ENCODE measurements at regions not wholly inside any gene's neighbourhood (a gene's known extent, or its start where the extent isn't known, plus 50 kb on each side); places are given as distances from the start of the nearest gene placed in this dataset.

- no peak for DNase-seq (ENCODE audit: low read depth in 3 of 3, low spot score in 1 of 3)
Observed at GRCh38 chr17:72404872-72405271, 284.1 kb downstream of the SOX9 start.

- no peak for DNase-seq (ENCODE audit: low read depth in 3 of 3, low spot score in 1 of 3)
Observed at GRCh38 chr17:72405662-72406230, 284.9 kb downstream of the SOX9 start.

DNA sequence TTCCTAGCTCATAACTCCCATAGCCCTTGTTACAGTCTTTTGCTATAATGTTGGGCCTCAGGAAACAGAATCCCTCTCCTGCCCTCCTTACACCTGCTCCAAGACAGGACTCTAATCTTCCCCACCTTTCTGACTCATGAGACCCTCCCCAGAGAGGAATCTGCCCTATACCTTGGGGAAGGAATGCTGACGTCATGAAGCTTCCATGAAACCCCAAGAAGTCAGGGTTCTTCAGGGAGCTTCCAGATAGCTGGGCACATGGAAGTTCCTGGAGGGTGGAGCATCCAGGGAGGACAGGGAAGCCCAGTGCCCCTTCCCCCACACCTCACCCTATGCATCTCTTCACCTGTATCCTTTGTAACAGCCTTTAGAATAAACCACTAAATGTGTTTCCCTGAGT lies 285.7 kb downstream of the SOX9 start:
- no peak for DNase-seq (ENCODE audit: low read depth in 3 of 3, low spot score in 1 of 3)

DNA sequence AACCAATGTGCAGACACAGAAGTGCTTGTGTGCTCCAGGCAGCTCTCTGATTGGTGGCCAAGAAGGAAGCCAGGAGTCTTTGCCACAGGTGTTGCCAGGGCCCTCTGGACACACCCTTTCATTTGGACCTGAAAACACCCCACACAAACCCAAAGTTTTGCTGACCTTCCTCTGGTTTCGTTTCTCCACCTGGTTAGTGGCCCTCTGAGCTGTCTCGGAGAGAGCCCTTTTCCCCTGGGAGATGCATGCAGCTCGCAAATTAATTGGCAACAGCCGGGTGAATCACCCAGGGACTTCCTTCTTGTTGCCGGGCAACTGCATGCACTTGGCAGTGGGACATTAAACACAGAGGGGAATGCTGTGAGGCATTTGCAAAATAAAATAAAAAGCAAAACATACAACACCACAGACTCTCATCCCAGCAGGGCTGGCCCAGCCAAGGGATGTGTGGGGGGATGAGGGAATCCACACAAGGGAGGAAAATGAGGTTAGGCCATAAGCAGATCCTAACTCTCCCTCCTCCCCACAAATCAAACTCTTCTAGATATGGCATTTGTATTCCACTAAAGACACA lies 286.6 kb downstream of the SOX9 start:
- DNase-seq (ENCODE audit: low read depth in 3 of 3, low spot score in 1 of 3), result no peak

- no peak for DNase-seq (ENCODE audit: low read depth in 3 of 3, low spot score in 1 of 3)
Observed at GRCh38 chr17:72407931-72408330, 287.1 kb downstream of the SOX9 start.

GRCh38 chr17:72408641-72409040 lies 287.8 kb downstream of the SOX9 start:
- no peak for DNase-seq (ENCODE audit: low read depth in 3 of 3, low spot score in 1 of 3)

DNA sequence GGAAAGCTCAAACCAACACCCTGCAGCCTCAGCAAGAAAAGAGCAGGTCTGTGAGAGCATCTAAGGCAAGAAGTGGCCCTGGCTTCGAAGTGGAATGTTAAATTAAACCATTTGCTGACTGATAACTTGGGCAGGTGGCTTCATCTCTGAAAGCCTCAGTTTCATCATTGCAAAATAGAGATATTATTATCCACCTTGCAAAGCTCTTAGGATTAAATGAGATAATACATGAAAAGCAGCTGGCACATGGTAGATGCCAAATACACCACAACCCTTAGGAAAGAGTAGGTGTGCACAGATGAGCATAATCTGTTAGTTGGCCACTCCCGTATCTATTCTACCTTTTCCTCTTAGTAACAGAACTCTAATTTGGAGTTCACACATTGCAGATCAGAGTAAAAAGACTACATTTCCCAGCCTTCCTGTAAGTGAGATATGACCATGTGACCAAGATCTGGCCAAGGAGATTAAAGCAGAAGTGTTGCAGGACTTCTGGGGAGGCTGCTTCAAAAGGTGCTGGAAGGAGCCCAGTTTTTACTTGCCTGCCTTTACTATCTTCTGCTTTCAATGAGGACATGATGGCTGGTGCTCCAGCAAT lies 288.7 kb downstream of the SOX9 start:
- no peak for DNase-seq (ENCODE audit: low read depth in 3 of 3, low spot score in 1 of 3)

- no peak for DNase-seq (ENCODE audit: low read depth in 3 of 3, low spot score in 1 of 3)
Observed at GRCh38 chr17:72411124-72411563, 290.3 kb downstream of the SOX9 start.

- no peak for DNase-seq (ENCODE audit: low read depth in 3 of 3, low spot score in 1 of 3)
Observed at GRCh38 chr17:72412650-72413076, 291.8 kb downstream of the SOX9 start.

- no peak for DNase-seq (ENCODE audit: low read depth in 3 of 3, low spot score in 1 of 3)
Observed at GRCh38 chr17:72413077-72414031, 292.5 kb downstream of the SOX9 start.

DNA sequence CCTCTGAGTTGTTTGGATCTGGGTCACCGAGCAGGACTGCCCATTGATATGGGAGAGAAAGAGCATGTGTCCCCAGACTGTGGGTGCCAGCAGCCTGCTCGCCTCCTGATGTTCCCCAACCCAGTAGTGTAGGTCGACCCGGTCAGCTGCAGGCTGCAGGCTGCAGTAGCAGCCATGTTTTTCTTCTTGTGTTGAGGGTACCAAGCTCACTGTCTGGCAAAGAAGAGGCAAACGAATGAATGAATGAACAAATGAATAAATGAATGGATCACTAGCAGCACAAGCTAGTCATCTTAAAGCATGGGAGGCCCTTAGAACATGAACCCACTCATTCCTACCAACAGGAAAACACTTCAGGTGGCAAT lies 293.2 kb downstream of the SOX9 start:
- no peak for DNase-seq (ENCODE audit: low read depth in 3 of 3, low spot score in 1 of 3)

DNA sequence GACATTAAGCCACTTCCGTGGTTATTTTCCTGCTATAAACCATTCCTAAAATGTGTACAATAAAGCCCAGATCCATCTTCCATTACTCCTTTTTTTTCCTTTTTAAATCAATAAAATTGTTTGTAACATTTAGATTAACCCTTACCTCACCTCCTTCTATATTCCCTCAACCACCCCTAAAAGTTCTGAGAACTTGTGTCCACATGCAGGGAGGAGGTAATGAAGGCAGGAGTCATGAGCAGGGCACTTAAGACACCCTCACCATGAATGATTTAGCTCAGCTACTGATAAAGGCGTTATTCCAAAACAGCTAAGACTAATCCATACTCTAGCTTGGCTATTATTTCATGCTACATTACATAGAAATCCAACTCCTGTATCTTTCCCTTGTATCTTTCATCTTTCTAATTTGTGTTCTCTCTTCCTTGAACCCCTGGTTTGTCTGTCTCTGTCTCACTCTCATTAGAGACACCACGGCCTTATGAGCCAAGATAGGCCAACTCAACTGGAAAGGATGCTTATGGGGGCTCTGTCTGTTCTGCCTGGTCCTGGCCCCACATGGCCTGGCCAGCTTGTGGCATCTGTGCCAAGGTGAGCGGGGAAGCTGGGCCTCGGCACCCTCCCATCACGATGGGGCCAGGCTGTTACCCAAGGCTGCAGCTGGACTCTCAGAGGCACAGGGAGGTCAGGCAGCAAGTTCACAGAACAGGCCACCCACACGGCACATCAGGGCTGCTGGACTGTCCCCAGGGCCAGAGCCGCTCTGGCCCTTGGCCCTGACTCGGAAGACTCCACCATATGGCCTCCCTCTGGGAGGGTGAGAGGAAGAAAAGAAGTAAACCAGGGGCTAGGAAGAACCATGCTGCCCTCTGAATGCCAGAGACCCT lies 294.4 kb downstream of the SOX9 start:
- no peak for DNase-seq (ENCODE audit: low read depth in 3 of 3, low spot score in 1 of 3)

DNA sequence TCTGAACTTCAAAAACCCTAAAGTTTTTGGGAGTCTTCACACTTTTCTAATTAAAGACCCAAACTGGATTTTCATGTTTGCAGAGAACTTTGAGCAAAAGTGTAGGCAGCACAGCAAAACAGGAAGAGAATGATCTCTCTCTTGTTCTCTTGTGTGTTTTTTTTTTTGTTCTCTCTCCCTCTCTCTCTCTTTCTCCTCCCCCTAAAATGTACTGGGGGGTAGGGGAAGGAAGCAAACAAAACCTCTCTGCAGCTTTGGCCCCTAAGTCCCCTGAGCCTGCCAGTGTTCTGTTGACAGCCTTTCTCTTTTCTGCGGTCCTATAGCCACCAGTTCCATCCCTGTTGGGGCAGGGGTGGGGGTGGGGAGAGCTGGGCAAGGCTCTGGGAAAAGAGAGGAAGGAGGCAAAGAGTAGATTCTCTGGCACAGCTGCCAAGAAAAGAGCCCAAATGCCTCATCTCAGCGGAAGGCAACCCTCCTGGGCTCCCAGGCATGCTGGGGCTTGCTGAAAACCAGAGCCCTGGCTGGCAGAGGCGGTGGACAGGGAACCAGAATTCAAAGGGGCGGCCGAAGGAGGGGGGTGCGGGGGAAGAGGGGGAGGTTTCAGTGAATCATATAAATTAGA lies 295.3 kb downstream of the SOX9 start:
- no peak for DNase-seq (ENCODE audit: low read depth in 3 of 3, low spot score in 1 of 3)

DNA sequence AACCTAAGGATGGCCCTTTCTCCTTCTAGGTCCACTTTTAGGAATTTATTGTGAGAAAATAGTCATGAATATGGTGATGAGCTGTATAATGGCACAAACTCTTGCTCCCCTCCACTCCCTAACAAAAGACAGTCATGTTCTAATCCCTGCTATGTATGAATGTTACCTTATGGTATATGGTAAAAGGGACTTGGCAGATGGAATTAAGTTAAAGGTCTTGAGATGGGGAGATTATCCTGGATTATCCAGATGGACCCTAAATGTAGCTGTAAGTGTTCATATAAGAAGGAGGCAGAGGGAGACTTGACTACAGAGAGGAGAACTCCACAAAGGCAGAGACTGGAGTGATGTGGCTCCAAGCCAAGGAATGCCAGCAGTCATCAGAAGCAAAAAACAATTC lies 296.1 kb downstream of the SOX9 start:
- no peak for DNase-seq (ENCODE audit: low read depth in 3 of 3, low spot score in 1 of 3)

GRCh38 chr17:72417627-72418026 lies 296.8 kb downstream of the SOX9 start:
- no peak for DNase-seq (ENCODE audit: low read depth in 3 of 3, low spot score in 1 of 3)

GRCh38 chr17:72419866-72420774 lies 299.3 kb downstream of the SOX9 start:
- DNase-seq (ENCODE audit: low read depth in 3 of 3, low spot score in 1 of 3), result no peak

- no peak for DNase-seq (ENCODE audit: low read depth in 3 of 3, low spot score in 1 of 3)
Observed at GRCh38 chr17:72420775-72421127, 299.9 kb downstream of the SOX9 start.

- no peak for DNase-seq (ENCODE audit: low read depth in 3 of 3, low spot score in 1 of 3)
Observed at GRCh38 chr17:72421128-72422092, 300.6 kb downstream of the SOX9 start.

GRCh38 chr17:72422204-72422504 lies 301.3 kb downstream of the SOX9 start:
- DNase-seq (ENCODE audit: low read depth in 3 of 3, low spot score in 1 of 3), result no peak
